ENCODE measurements at regions not wholly inside any gene's neighbourhood (a gene's known extent, or its start where the extent isn't known, plus 50 kb on each side); places are given as distances from the start of the nearest gene placed in this dataset.
"Not testable (repeated sequence)": the region's sequence is repeated elsewhere in the genome, so short reads cannot be mapped to it uniquely, and the experiment has no call there.

DNA sequence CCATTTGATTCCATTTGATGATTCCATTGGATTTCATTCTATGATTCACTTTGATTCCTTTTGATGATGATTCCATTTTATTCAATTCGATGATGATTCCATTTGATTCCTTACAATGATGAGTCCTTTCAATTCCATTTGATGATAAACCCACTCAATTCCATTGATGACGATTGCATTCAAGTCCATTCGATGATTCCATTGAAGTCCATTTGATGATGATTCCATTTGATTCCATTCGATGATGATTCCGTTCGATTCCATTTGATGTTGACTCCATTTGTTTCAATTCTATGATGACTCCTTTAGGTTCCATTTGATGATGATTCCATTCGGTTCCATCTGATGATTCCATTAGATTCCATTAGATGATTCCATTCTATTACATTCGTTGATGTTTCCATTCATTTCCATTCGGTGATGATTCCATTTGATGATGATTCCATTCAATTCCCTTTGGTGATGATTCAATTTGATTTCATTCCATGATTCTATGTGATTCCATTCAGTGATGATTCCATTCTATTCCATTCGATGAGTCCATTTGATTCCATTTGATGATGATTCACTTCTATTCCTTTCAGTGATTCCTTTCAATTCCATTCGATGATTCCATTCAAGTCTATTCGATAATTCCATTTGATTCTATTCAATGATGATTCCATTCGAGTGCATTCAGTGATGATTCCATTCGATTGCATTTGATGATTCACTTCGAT lies 1106.0 kb downstream of the RPIA start:
- DNase-seq (ENCODE audit: low read depth), result no peak

DNA sequence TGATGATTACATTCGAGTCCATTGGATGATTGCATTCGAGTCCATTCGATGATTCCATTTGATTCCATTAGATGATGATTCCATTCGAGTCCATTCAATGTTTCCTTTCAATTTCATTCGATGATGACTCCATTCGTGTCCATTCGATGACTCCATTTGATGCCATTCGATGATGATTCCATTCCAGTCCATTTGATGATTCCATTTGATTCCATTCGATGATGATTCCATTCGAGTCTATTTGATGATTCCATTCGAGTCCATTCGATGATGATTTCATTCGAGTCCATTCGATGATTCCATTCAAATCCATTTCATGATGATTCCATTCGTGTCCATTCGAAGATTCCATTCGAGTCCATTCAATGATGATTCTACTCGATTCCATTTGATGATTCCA lies 1109.7 kb downstream of the RPIA start:
- not testable (repeated sequence) for DNase-seq (ENCODE audit: low read depth)

DNA sequence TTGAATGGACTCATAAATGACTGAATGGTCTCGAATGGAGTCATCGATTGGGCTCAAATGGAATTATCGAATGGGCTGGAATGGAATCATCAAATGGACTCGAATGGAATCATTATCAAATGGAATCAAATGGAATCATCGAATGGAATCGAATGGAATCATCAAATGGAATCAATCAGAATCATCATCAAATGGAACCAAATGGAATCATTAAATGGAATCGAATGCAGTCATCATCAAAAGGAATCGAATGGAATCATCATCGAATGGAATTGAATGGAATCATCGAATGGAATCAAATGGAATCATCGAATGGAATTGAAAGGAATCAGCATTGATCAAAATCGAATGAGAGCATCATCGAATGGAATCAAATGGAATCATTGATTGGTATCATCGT lies 1114.9 kb downstream of the RPIA start:
- DNase-seq (ENCODE audit: low read depth), result not testable (repeated sequence)

GRCh38 chr2:89811295-89811694 lies 1119.8 kb downstream of the RPIA start:
- DNase-seq (ENCODE audit: low read depth), result no peak

GRCh38 chr2:89811910-89812309 lies 1120.4 kb downstream of the RPIA start:
- not testable (repeated sequence) for DNase-seq (ENCODE audit: low read depth)

DNA sequence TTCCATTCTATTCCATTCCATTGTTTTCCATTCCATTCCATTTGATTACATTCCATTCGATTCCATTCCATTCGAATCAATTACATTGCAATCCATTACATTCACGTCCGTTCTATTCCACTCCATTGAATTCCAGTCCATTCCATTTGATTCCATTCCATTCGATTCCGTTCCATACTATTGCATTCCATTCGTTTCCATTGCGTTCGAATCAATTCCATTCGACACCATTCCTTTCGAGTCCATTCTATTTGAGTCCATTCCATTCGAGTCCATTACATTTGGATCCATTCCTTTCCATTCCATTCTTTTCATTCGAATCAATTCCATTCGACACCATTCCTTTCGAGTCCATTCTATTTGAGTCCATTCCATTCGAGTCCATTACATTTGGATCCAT lies 1122.9 kb downstream of the RPIA start:
- DNase-seq (ENCODE audit: low read depth), result not testable (repeated sequence)

DNA sequence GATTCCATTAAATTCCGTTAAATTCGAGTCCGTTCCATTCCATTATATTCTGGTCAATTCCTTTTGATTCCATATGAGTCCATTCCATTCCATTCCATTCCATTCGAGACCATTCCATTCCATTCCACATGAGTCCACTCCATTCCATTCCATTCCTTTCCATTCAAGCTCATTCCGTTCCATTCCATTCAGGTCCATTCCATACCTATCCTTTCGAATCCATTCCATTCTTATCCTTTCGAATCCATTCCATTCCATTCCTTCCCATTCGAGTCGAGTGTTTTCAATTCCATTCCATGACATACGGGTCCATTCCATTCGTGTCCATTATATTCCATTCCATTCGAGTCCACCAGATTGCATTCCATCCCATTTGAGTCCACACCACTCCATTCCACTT lies 1127.4 kb downstream of the RPIA start:
- no peak for DNase-seq (ENCODE audit: low read depth)

DNA sequence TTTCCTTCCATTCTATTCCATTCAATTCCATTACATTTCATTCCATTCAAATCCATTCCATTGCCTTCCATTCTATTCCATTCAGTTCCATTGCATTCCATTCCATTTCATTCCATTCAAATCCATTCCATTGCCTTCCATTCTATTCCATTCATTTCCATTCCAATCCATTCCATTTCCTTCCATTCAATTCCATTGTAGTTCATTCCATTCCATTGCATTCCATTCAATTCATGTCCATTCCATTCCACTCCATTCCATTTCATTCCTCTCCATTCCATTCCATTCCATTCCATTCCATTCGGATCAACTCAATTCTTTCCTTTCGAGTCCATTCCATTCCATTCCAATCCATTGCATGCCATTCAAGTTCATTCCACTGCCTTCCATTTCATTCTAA lies 1128.3 kb downstream of the RPIA start:
- DNase-seq (ENCODE audit: low read depth), result no peak

DNA sequence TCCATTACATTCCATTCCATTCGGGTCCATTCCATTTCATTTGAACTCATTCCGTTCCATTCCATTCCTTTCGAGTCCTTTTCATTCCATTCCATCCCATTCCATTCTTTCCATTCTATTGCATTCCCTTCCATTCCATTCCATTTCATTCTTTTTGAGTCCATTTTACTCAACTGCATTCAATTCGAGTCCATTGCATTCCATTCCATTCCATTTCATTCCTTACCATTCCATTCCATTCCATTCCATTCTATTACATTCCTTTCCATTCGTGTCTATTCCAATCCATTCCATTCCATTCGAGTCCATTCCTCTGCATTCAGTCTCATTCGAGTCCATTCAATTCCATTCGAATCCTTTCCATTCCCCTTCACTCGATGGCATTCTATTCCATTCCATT lies 1128.8 kb downstream of the RPIA start:
- DNase-seq (ENCODE audit: low read depth), result no peak

DNA sequence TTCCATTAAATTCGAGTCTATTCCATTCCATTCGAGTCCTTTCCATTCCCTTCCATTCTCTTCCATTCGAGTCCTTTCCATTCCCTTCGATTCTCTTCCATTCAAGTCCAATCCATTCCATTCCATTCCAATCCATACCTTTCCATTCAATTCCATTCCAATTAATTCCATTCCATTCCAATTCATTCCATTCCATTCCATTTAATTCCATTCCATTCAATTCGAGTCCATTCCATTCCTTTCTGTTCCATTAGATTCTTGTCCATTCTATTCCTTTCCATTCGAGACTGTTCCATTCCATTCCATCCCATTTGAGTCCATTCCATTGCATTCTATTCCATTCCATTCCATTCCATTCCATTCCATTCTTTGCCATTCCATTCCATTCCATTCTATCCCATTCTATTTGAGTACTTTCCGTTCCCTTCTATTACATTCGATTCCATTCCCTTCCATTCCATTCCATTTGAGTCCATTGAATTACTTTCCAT lies 1130.0 kb downstream of the RPIA start:
- no peak for DNase-seq (ENCODE audit: low read depth)

GRCh38 chr2:89822342-89822741 lies 1130.9 kb downstream of the RPIA start:
- not testable (repeated sequence) for DNase-seq (ENCODE audit: low read depth)

DNA sequence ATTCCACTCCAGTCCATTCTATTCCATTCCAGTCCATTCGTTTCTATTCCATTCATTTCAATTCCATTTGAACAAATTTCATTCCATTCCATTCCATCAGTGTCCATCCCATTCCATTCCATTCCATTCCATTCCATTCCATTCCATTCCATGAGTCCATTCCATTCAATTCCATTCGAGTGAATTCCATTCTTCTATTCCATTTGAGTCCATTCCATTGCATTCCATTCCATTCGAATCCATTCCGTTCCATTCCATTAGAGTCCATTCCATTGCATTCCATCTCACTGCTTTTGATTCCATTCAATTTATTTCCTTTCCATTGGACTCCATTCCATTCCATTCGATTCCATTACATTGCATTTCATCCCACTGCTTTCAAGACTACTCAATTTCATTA lies 1132.1 kb downstream of the RPIA start:
- DNase-seq (ENCODE audit: low read depth), result no peak

DNA sequence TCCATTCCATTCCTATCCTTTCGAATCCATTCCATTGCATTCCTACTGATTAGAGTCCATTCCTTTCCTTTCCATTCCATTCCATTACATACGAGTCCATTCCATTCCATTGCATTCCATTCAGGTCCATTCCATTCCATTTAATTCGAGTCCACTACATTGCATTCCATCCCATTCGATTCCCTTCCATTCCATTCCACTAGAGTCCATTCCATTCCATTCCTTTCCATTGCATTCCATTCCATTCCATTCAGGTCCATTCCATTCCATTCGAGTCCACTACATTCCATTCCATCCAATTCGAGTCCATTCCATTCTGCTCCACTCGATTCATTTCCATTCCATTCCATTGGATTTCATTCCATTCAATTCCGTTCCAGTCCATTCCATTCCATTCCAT lies 1133.6 kb downstream of the RPIA start:
- no peak for DNase-seq (ENCODE audit: low read depth)

- not testable (repeated sequence) for DNase-seq (ENCODE audit: low read depth)
These were observed 1135.3 kb downstream of the RPIA start for GRCh38 chr2:89826741-89827140.

DNA sequence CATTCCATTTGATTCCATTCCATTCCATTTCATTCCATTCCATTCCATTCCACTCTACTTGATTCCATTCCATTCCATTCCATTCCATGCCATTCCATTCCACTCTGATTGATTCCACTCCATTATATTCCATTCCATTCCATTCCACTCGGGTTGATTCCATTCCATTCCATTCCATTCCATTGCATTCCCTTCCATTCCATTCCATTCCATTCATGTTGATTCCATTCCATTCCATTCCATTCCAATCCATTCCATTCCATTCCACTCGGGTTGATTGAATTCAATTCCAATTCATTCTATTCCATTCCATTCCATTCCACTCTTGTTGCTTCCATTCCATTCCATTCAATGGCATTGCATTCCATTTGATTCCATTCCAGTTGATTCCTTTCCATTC lies 1136.4 kb downstream of the RPIA start:
- not testable (repeated sequence) for DNase-seq (ENCODE audit: low read depth)

DNA sequence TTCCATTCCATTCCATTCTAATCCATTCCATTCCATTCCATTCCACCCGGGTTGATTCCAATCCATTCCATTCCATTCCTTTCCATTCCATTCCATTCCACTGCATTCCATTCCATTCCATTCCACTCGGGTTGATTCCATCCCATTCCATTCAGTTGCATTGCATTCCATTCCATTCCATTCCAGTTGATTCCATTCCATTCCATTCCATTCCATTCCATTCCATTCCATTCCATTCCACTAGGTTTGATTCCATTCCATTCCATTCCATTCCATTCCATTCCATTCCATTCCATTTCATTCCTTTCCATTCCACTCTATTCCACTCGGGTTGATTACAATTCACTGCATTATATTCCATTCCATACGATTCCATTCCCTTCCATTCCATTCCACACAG lies 1136.9 kb downstream of the RPIA start:
- DNase-seq (ENCODE audit: low read depth), result not testable (repeated sequence)

DNA sequence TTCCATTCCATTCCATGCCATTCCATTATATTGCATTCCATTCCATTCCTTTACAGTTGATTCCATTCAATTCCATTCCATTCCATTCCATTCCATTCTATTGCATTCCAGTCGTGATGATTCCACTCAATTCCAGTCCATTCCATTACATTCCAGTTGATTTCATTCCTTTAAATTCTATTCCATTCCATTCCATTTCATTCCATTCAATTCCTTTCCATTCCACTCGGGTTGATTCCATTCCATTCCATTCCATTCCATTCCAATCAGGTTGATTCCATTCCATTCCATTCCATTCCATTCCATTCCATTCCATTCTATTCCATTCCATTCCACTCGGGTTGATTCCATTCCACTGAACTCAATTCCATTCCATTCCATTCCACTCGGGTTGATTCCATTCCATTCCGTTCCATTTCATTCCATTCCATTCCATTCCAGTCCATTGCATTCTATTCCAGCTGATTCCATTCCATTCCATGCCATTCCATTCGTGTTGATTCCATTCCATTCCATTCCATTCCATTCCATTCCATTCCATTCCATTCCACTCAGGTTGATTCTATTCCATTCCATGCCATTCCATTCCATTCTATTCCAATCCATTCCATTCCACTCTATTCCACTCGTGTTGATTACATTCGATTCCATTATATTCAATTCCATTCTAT lies 1137.6 kb downstream of the RPIA start:
- not testable (repeated sequence) for DNase-seq (ENCODE audit: low read depth)

DNA sequence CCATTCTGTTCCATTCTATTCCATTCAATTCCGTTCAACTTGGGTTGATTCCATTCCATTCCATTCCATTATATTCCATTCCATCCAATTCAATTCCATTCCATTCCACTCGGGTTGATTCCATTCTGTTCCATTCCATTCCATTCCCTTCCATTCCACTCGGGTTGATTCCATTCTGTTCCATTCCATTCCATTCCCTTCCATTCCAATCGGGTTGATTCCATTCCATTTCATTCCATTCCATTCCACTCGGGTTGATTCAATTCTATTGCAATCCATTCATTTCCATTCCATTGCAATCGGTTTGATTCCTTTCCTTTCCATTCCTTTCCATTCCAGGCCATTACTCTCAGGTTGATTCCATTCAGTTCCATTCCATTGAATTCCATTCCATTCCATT lies 1138.4 kb downstream of the RPIA start:
- DNase-seq (ENCODE audit: low read depth), result no peak

GRCh38 chr2:89830341-89831218 lies 1139.1 kb downstream of the RPIA start:
- not testable (repeated sequence) for DNase-seq (ENCODE audit: low read depth)

- DNase-seq (ENCODE audit: low read depth), result no peak
These were observed 1140.4 kb downstream of the RPIA start for GRCh38 chr2:89831641-89832498.

GRCh38 chr2:89833116-89833779 lies 1141.8 kb downstream of the RPIA start:
- no peak for DNase-seq (ENCODE audit: low read depth)

Data from EH (cell line).